ENCODE measurements at regions not wholly inside any gene's neighbourhood (a gene's known extent, or its start where the extent isn't known, plus 50 kb on each side); places are given as distances from the start of the nearest gene placed in this dataset.

GRCh38 chr4:71287305-71287704, 51.5 kb upstream of the SLC4A4 start:
- Histone ChIP-seq H3K4me1 (no peaks in the 10 kb centered on the region), H3K36me3 (no peaks in the 10 kb centered on the region), H3K9me3 (no peaks in the 10 kb centered on the region), H3K27ac (no peak overlapping the region), H3K27me3 (no peaks in the 10 kb centered on the region), H3K4me3 (no peak overlapping the region)
- no peak for TF ChIP-seq CTCF (IDR thresholded peaks at IDR 0.05)
- no peak for DNase-seq (ENCODE audit: low spot score in 2 of 2)
- intact Hi-C loops (cut with DNase I) = no loop called here

- intact Hi-C loops (cut with DNase I) = no loop called here
- Histone ChIP-seq H3K36me3 (no peaks in the 10 kb centered on the region), H3K27ac (no peak overlapping the region), H3K4me1 (no peaks in the 10 kb centered on the region), H3K4me3 (no peak overlapping the region), H3K27me3 (no peaks in the 10 kb centered on the region), H3K9me3 (no peaks in the 10 kb centered on the region)
- no peak for TF ChIP-seq CTCF (IDR thresholded peaks at IDR 0.05)
- DNase-seq (ENCODE audit: low spot score in 2 of 2) = no peak
These were observed 49.9 kb upstream of the SLC4A4 start for GRCh38 chr4:71288875-71289274.
